AG08395 (cell line): ENCODE measurements at regions not wholly inside any gene's neighbourhood (a gene's known extent, or its start where the extent isn't known, plus 50 kb on each side); places are given as distances from the start of the nearest gene placed in this dataset.
A peak's percentile ranks its signal among the peaks of the same experiment; 100 is the strongest.

Source experiments
- DNase-seq: peaks from one replicate; pipeline ENCODE4 v3.0.0; 2012; ENCODE audit warnings: mixed read lengths, low spot score

- no peak for DNase-seq
Measured at GRCh38 chr14:65877624-65878023, 465.1 kb downstream of the FUT8 start.

GRCh38 chr14:65878586-65878985, 466.1 kb downstream of the FUT8 start:
- no peak for DNase-seq

GRCh38 chr14:65879248-65880009, 466.9 kb downstream of the FUT8 start:
- DNase-seq: peak; percentile 51

- peak; percentile 15 for DNase-seq
Measured at GRCh38 chr14:65880507-65880906, 468.0 kb downstream of the FUT8 start.

GRCh38 chr14:65881642-65882041, 469.1 kb downstream of the FUT8 start:
- no peak for DNase-seq

GRCh38 chr14:65888677-65889076, 476.1 kb downstream of the FUT8 start:
- no peak for DNase-seq

GRCh38 chr14:65892315-65892714, 479.8 kb downstream of the FUT8 start:
- DNase-seq: no peak

GRCh38 chr14:65900164-65900563, 487.6 kb downstream of the FUT8 start:
- DNase-seq: no peak

- DNase-seq: no peak
Measured at GRCh38 chr14:65901595-65901994, 489.1 kb downstream of the FUT8 start.

GRCh38 chr14:65904988-65905387, 492.5 kb downstream of the FUT8 start:
- DNase-seq: no peak

GRCh38 chr14:65906344-65906743, 493.8 kb downstream of the FUT8 start:
- DNase-seq: no peak

- no peak for DNase-seq
Measured at GRCh38 chr14:65906948-65907347, 494.4 kb downstream of the FUT8 start.

- peak; percentile 74 for DNase-seq
Measured at GRCh38 chr14:65910108-65910786, 497.7 kb downstream of the FUT8 start.

- no peak for DNase-seq
Measured at GRCh38 chr14:65915125-65915524, 502.6 kb downstream of the FUT8 start.

- DNase-seq: no peak
Measured at GRCh38 chr14:65916055-65916454, 503.5 kb downstream of the FUT8 start.

GRCh38 chr14:65920996-65921395, 508.5 kb downstream of the FUT8 start:
- no peak for DNase-seq

GRCh38 chr14:65922142-65922541, 509.6 kb downstream of the FUT8 start:
- peak; percentile 10 for DNase-seq

GRCh38 chr14:65926504-65926903, 514.0 kb downstream of the FUT8 start:
- DNase-seq: no peak

- DNase-seq: no peak
Measured at GRCh38 chr14:65926935-65927700, 514.6 kb downstream of the FUT8 start.

GRCh38 chr14:65927931-65928356, 515.4 kb downstream of the FUT8 start:
- no peak for DNase-seq

- no peak for DNase-seq
Measured at GRCh38 chr14:65928995-65929394, 516.5 kb downstream of the FUT8 start.

- no peak for DNase-seq
Measured at GRCh38 chr14:65933400-65934069, 521.0 kb downstream of the FUT8 start.
